OCI-LY3 (cell line): ENCODE measurements at regions not wholly inside any gene's neighbourhood (a gene's known extent, or its start where the extent isn't known, plus 50 kb on each side); places are given as distances from the start of the nearest gene placed in this dataset.

Experiments
- H2AFZ ChIP-seq: fragments of 200-600, 300-600 bp; shearing (Covaris generic); 2 replicates; pipeline ENCODE4 v1.6.0; 2014; ENCODE audit warnings: antibody characterized with exemption, low read depth, low read length
- H3K27ac ChIP-seq: fragments of 200-600, 300-600 bp; sonication (generic); 2 replicates; pipeline ENCODE4 v1.5.1; 2014; ENCODE audit warnings: mild to moderate bottlenecking, low read length, moderate library complexity, mixed read lengths
- H3K27me3 ChIP-seq: fragments of 200-600, 300-600 bp; sonication (generic); 2 replicates; pipeline ENCODE4 v1.6.1; 2014; ENCODE audit warnings: low read depth, low read length, mixed read lengths
- H3K36me3 ChIP-seq: fragments of 200-600, 300-600 bp; sonication (generic); replicated peaks from 2 replicates; pipeline ENCODE3; 2014; ENCODE audit warnings: low read depth, low read length, mixed read lengths
- H3K4me1 ChIP-seq: fragments of 300-600, 200-600 bp; sonication (generic); 2 replicates; pipeline ENCODE4 v1.6.1; 2014; ENCODE audit warnings: low read length, mixed read lengths
- H3K4me2 ChIP-seq: fragments of 200-600, 300-600 bp; sonication (generic); 2 replicates; pipeline ENCODE4 v1.6.1; 2014; ENCODE audit warnings: low read length, mixed read lengths
- H3K4me3 ChIP-seq: fragments of 300-600, 200-600 bp; sonication (generic); 2 replicates; pipeline ENCODE4 v1.5.1; 2014; ENCODE audit warnings: antibody characterized with exemption, mild to moderate bottlenecking, low read length, moderate library complexity
- H3K79me2 ChIP-seq: fragments of 300-600, 200-600 bp; shearing (Covaris generic); 2 replicates; pipeline ENCODE4 v1.6.1; 2014; ENCODE audit warnings: mild to moderate bottlenecking, low read length, mixed read lengths
- H3K9ac ChIP-seq: fragments of 300-600, 200-600 bp; shearing (Covaris generic); 2 replicates; pipeline ENCODE4 v1.6.0; 2014; ENCODE audit warnings: mild to moderate bottlenecking, low read length, moderate library complexity
- H3K9me3 ChIP-seq: fragments of 200-600, 300-600 bp; shearing (Covaris generic); 2 replicates; pipeline ENCODE4 v1.6.1; 2014; ENCODE audit warnings: low read length, mixed read lengths; ENCODE audit not compliant: insufficient read depth
- H4K20me1 ChIP-seq: fragments of 200-600, 300-600 bp; sonication (generic); 2 replicates; pipeline ENCODE4 v1.6.1; 2016; ENCODE audit warnings: low read length, mixed read lengths; ENCODE audit not compliant: insufficient read depth
- CTCF ChIP-seq: fragments of 200-600, 300-600 bp; sonication (generic); IDR thresholded peaks from 2 replicates; pipeline ENCODE4 v1.5.1; 2014; ENCODE audit warnings: antibody characterized with exemption, low read length, low read depth
- EZH2phosphoT487 ChIP-seq: fragments of 200-600 bp; shearing (Covaris generic); IDR thresholded peaks from 2 replicates; pipeline ENCODE4 v1.6.1; 2018; ENCODE audit warnings: antibody characterized with exemption, mixed run types, low read depth

DNA sequence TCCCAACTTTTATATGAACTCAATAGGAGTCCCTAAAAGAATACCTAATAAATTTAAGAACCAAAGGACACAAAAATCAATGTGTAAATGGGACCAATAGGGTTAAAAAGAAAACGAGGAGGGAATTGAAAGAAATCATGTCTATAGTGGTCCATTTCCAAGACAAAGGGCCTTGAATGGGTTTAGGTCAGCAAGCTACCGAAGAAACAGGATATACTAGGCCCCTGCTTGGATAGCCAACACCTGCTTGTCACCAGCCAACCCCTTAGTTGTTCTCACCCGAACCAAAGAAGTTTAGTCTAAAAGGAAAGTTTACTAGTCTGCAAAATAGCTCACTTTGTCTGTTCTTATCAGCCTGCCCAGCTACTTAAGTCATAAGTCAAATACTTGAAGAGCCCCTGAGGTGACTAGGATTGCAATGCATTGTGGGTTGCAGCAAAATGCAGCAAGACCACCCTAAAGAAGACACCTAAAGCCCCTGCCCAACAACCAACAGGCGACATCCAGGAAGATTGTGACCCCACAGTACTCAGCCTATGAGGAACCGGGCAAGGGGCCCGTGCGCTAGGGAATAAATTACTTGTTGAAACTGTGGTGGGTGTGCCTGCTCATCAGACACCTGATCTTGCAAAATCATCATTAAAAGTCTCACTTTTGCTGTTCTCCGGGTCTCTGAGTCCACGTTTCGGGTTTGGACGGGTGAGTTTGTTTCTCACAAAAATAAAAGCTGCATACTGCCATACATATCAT, 183.9 kb upstream of the PPP1R26 start:
- Histone ChIP-seq H3K27me3 (peaks cover 3% of the 10 kb centered on the region), H3K79me2 (no peaks in the 10 kb centered on the region), H3K9me3 (no peaks in the 10 kb centered on the region), H3K9ac (no peak overlapping the region), H3K27ac (no peak overlapping the region), H2AFZ (no peak overlapping the region), H3K4me1 (no peaks in the 10 kb centered on the region), H4K20me1 (no peaks in the 10 kb centered on the region), H3K36me3 (no peaks in the 10 kb centered on the region), H3K4me3 (no peak overlapping the region), H3K4me2 (no peak overlapping the region)
- TF ChIP-seq EZH2phosphoT487 (no peak), CTCF (no peak)

- TF ChIP-seq EZH2phosphoT487 = no peak
- no peak for TF ChIP-seq CTCF
- Histone ChIP-seq H3K4me3 (no peak overlapping the region), H3K27me3 (peaks cover 3% of the 10 kb centered on the region)
Measured at GRCh38 chr9:135296735-135297455, 182.7 kb upstream of the PPP1R26 start.

GRCh38 chr9:135297456-135298075, 182.0 kb upstream of the PPP1R26 start:
- no peaks in the 10 kb centered on the region for H4K20me1 ChIP-seq
- no peak overlapping the region for H3K4me2 ChIP-seq
- H3K79me2 ChIP-seq = no peaks in the 10 kb centered on the region
- no peaks in the 10 kb centered on the region for H3K9me3 ChIP-seq
- H3K4me3 ChIP-seq = no peak overlapping the region
- H3K36me3 ChIP-seq = no peaks in the 10 kb centered on the region
- no peak overlapping the region for H3K27ac ChIP-seq
- H3K27me3 ChIP-seq = peaks cover 3% of the 10 kb centered on the region
- TF ChIP-seq CTCF = no peak
- H2AFZ ChIP-seq = no peak overlapping the region
- no peak overlapping the region for H3K9ac ChIP-seq
- H3K4me1 ChIP-seq = no peaks in the 10 kb centered on the region

More at GRCh38 chr9:135296735-135297455, 182.7 kb upstream of the PPP1R26 start:
- H3K36me3 ChIP-seq = no peaks in the 10 kb centered on the region
- H3K9me3 ChIP-seq = no peaks in the 10 kb centered on the region
- H3K4me1 ChIP-seq = no peaks in the 10 kb centered on the region
- H3K9ac ChIP-seq = no peak overlapping the region
- H2AFZ ChIP-seq = no peak overlapping the region
- H3K27ac ChIP-seq = no peak overlapping the region
- no peaks in the 10 kb centered on the region for H3K79me2 ChIP-seq
- no peak overlapping the region for H3K4me2 ChIP-seq
- H4K20me1 ChIP-seq = no peaks in the 10 kb centered on the region

- no peaks in the 10 kb centered on the region for H4K20me1 ChIP-seq
- H2AFZ ChIP-seq = no peak overlapping the region
- no peak overlapping the region for H3K9ac ChIP-seq
- H3K79me2 ChIP-seq = no peaks in the 10 kb centered on the region
- H3K4me2 ChIP-seq = no peak overlapping the region
- no peak overlapping the region for H3K4me3 ChIP-seq
- no peak for TF ChIP-seq CTCF
- no peak overlapping the region for H3K27ac ChIP-seq
- no peaks in the 10 kb centered on the region for H3K9me3 ChIP-seq
- peaks cover 3% of the 10 kb centered on the region for H3K27me3 ChIP-seq
- H3K4me1 ChIP-seq = no peaks in the 10 kb centered on the region
- no peaks in the 10 kb centered on the region for H3K36me3 ChIP-seq
Measured at GRCh38 chr9:135299239-135299590, 180.4 kb upstream of the PPP1R26 start.
